ENCODE measurements at regions not wholly inside any gene's neighbourhood (a gene's known extent, or its start where the extent isn't known, plus 50 kb on each side); places are given as distances from the start of the nearest gene placed in this dataset.

DNA sequence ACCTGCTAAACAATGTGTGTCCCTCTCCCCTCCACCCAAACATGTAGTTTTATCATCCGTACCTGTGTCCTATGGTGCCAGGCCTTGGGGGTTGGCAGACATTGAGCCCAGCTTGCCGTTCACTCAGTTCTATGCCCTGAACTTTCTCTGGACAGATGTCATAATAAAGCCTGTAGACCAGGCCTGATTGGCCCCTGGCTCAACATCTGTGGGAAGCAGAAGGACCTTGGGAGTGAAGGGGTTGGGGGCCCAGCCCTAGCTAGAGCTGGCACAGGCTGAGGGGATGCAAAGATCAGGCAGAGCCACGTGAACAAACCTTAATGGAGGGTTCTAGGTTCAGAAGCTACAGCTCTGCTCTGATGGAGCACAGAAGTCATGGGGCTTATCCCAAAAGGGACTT is 600.6 kb downstream of the BUD13 start:
- TF ChIP-seq, protein P1, sequence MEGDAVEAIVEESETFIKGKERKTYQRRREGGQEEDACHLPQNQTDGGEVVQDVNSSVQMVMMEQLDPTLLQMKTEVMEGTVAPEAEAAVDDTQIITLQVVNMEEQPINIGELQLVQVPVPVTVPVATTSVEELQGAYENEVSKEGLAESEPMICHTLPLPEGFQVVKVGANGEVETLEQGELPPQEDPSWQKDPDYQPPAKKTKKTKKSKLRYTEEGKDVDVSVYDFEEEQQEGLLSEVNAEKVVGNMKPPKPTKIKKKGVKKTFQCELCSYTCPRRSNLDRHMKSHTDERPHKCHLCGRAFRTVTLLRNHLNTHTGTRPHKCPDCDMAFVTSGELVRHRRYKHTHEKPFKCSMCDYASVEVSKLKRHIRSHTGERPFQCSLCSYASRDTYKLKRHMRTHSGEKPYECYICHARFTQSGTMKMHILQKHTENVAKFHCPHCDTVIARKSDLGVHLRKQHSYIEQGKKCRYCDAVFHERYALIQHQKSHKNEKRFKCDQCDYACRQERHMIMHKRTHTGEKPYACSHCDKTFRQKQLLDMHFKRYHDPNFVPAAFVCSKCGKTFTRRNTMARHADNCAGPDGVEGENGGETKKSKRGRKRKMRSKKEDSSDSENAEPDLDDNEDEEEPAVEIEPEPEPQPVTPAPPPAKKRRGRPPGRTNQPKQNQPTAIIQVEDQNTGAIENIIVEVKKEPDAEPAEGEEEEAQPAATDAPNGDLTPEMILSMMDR (IDR thresholded peaks at IDR 0.05): no peak
- TF ChIP-seq POLR2A (IDR thresholded peaks at IDR 0.05): no peak
